ENCODE measurements at regions not wholly inside any gene's neighbourhood (a gene's known extent, or its start where the extent isn't known, plus 50 kb on each side); places are given as distances from the start of the nearest gene placed in this dataset.
"Not testable (repeated sequence)": the region's sequence is repeated elsewhere in the genome, so short reads cannot be mapped to it uniquely, and the experiment has no call there.

DNA sequence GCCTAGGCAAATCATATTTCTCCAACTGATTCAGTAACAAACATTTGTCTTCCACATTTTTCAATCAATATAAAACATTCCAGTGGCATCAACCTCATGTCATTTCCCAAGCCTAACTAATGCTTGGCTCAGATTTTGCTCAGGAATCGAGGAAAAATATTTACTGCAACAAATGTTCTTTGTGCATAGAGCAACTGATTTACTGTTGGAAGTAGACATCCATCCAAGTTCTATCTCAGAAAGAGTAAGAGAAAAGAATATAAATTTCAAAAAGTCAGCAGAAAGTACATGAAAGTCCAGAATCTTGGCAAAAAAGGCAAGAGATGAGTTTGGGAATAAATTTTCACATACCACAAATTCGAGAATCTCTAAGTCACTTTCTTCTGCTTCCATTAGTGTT, 2245.0 kb upstream of the RAG2 start:
- no peak overlapping the region for H3K27ac Mint-ChIP-seq
- H3K27me3 Mint-ChIP-seq, result no peaks in the 10 kb centered on the region
- no peaks in the 10 kb centered on the region for H3K4me1 Mint-ChIP-seq (ENCODE audit: unreplicated experiment)
- DNase-seq (ENCODE audit: extremely low spot score, unreplicated experiment), result no peak
- TF ChIP-seq, protein P1, sequence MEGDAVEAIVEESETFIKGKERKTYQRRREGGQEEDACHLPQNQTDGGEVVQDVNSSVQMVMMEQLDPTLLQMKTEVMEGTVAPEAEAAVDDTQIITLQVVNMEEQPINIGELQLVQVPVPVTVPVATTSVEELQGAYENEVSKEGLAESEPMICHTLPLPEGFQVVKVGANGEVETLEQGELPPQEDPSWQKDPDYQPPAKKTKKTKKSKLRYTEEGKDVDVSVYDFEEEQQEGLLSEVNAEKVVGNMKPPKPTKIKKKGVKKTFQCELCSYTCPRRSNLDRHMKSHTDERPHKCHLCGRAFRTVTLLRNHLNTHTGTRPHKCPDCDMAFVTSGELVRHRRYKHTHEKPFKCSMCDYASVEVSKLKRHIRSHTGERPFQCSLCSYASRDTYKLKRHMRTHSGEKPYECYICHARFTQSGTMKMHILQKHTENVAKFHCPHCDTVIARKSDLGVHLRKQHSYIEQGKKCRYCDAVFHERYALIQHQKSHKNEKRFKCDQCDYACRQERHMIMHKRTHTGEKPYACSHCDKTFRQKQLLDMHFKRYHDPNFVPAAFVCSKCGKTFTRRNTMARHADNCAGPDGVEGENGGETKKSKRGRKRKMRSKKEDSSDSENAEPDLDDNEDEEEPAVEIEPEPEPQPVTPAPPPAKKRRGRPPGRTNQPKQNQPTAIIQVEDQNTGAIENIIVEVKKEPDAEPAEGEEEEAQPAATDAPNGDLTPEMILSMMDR (conservative IDR thresholded peaks at IDR 0.05), result no peak
- H3K9me3 Mint-ChIP-seq, result peaks cover 5% of the 10 kb centered on the region
- H3K4me3 Mint-ChIP-seq, result no peak overlapping the region
- H3K36me3 Mint-ChIP-seq, result no peaks in the 10 kb centered on the region

DNA sequence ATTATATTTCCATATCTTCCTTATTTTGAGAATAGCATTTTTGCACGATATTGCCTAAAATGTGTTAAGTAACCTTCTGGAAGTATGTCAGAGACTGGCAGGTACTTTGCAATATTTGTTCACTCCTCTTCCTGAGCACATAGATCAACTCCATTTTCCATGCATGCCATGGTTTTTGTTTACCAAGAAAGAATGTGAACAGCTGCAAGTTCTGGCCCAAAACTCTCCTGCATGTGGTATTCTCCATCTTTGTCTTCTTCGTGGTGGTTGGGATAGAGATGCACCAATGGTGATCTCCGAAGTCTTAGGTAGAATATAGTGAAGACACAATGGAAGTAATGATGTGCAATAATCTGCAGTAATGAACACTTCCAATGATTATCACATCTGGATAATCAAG, 2241.0 kb upstream of the RAG2 start:
- H3K9me3 Mint-ChIP-seq, result no peaks in the 10 kb centered on the region
- H3K4me1 Mint-ChIP-seq (ENCODE audit: unreplicated experiment), result no peaks in the 10 kb centered on the region
- DNase-seq (ENCODE audit: extremely low spot score, unreplicated experiment), result no peak
- H3K4me3 Mint-ChIP-seq, result no peak overlapping the region
- H3K36me3 Mint-ChIP-seq, result no peaks in the 10 kb centered on the region
- H3K27me3 Mint-ChIP-seq, result no peaks in the 10 kb centered on the region
- TF ChIP-seq, protein P1 (conservative IDR thresholded peaks at IDR 0.05), result no peak
- no peak overlapping the region for H3K27ac Mint-ChIP-seq

DNA sequence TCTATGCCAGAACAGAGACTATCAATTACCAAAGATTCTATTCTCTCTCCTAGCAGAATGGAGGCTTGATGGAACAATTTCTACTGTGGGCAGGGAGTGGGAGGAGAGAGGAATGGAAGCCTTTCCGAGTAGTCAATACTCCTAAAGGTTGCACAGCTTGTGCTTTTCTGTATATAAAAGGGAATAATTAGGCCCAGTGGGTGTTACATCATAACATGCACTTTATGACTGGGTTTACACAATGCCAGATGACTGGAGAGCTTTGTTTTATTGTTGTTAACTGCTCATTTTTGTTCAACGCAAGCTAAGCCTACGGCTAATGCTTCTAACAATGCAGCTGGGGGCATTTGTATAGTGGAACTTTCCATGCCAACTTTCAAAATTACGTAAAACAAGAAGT, 2237.9 kb upstream of the RAG2 start:
- Mint-ChIP-seq H3K9me3 (no peaks in the 10 kb centered on the region), H3K4me1 (ENCODE audit: unreplicated experiment) (no peaks in the 10 kb centered on the region)
- no peak for DNase-seq (ENCODE audit: extremely low spot score, unreplicated experiment)

DNA sequence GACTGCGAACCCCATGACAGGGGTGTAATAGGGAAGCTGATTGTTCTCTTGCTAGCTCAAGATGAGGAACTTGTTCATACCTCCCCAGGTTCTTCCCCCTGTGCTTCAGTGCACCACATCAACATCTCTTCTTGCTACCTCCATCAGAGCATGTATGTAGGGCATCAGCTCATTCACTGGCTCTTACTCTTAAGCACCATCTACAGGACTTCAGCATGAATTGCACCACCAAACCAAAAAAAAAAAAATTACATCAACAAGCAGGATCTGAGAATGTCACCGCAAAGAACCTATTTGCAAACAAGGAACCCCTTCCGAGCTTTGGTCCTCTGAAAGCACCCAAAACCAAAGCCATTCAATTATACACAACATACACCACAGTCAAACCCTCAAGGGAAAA, 2226.5 kb upstream of the RAG2 start:
- no peak overlapping the region for H3K4me3 Mint-ChIP-seq
- peaks cover 1% of the 10 kb centered on the region for H3K36me3 Mint-ChIP-seq
- no peak overlapping the region for H3K27ac Mint-ChIP-seq
- H3K4me1 Mint-ChIP-seq (ENCODE audit: unreplicated experiment), result no peaks in the 10 kb centered on the region
- peaks cover 23% of the 10 kb centered on the region for H3K9me3 Mint-ChIP-seq
- no peak for DNase-seq (ENCODE audit: extremely low spot score, unreplicated experiment)
- H3K27me3 Mint-ChIP-seq, result no peaks in the 10 kb centered on the region
- TF ChIP-seq, protein P1 (conservative IDR thresholded peaks at IDR 0.05), result peak; percentile 52

More for the DNA sequence above, 2237.9 kb upstream of the RAG2 start:
- Mint-ChIP-seq H3K36me3 (no peaks in the 10 kb centered on the region), H3K27ac (no peak overlapping the region), H3K27me3 (peaks cover 4% of the 10 kb centered on the region), H3K4me3 (no peak overlapping the region)
- TF ChIP-seq, protein P1 (conservative IDR thresholded peaks at IDR 0.05), result no peak

DNA sequence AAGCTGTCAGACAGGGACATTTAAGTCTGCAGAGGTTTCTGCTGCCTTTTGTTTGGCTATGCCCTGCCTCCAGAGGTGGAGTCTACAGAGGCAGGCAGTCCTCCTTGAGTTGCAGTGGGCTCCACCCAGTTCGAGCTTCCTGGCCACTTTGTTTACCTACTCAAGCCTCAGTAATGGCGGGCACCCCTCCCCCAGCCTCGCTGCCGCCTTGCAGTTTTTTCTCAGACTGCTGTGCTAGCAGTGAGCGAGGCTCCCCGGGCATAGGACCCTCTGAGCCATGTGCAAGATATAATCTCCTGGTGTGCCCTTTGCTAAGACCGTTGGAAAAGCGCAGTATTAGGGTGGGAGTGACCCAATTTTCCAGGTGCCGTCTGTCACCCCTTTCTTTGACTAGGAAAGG, 2223.8 kb upstream of the RAG2 start:
- H3K27me3 Mint-ChIP-seq; DNase-seq (ENCODE audit: extremely low spot score, unreplicated experiment); H3K4me1 Mint-ChIP-seq (ENCODE audit: unreplicated experiment); H3K36me3 Mint-ChIP-seq; H3K4me3 Mint-ChIP-seq; H3K27ac Mint-ChIP-seq: not testable (repeated sequence)
- H3K9me3 Mint-ChIP-seq, result peaks cover 15% of the 10 kb centered on the region

DNA sequence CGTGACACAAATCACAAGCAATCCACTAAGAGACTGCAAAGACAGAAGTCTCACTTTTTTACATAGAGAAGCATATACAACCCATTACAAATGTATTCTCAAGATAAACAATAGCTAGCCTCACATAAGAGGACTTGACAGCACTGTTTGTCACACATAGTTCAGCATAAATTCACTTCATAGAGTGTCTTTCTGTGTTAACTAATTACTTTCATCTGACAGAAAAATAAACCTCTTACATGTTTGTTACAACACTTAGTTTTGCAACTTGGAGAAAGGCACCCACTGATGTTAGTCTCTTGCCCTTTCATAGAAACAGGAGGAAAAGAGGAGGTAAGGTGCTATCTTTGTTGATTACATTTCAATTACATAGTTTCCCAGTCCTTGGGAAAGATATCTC, 2221.9 kb upstream of the RAG2 start:
- H3K27ac Mint-ChIP-seq, result no peak overlapping the region
- no peaks in the 10 kb centered on the region for H3K27me3 Mint-ChIP-seq
- no peak for DNase-seq (ENCODE audit: extremely low spot score, unreplicated experiment)
- TF ChIP-seq, protein P1 (conservative IDR thresholded peaks at IDR 0.05), result no peak
- no peaks in the 10 kb centered on the region for H3K36me3 Mint-ChIP-seq
- no peak overlapping the region for H3K4me3 Mint-ChIP-seq
- no peaks in the 10 kb centered on the region for H3K4me1 Mint-ChIP-seq (ENCODE audit: unreplicated experiment)
- peaks cover 15% of the 10 kb centered on the region for H3K9me3 Mint-ChIP-seq
